Astrocyte (in vitro differentiated cells and primary cell): ENCODE measurements at regions not wholly inside any gene's neighbourhood (a gene's known extent, or its start where the extent isn't known, plus 50 kb on each side); places are given as distances from the start of the nearest gene placed in this dataset.

ENCODE experiments used
- DNase-seq: peaks from one replicate; pipeline ENCODE4 v3.0.0-alpha.2; 2010; ENCODE audit warnings: low read depth
- FAIRE-seq: peaks from 2 replicates; lab custom pipeline; 2011; peaks lifted over from hg19 to GRCh38; lab: Jason Lieb, UNC
- H2AFZ ChIP-seq: 2 replicates; pipeline ENCODE4 v1.6.0; 2012; ENCODE audit warnings: low read depth, low read length, inconsistent platforms
- H3K27ac ChIP-seq: 2 replicates; pipeline ENCODE4 v1.5.1; 2011; ENCODE audit warnings: low read depth, low read length, inconsistent platforms
- H3K27me3 ChIP-seq: 2 replicates; pipeline ENCODE4 v1.6.0; 2011; ENCODE audit warnings: low read length, inconsistent platforms; ENCODE audit not compliant: insufficient read depth
- H3K36me3 ChIP-seq: 2 replicates; pipeline ENCODE4 v1.5.1; 2011; ENCODE audit warnings: low read length, inconsistent platforms; ENCODE audit not compliant: insufficient read depth
- H3K4me1 ChIP-seq: 2 replicates; pipeline ENCODE4 v1.5.1; 2011; ENCODE audit warnings: low read length, inconsistent platforms; ENCODE audit not compliant: insufficient read depth
- H3K4me2 ChIP-seq: 2 replicates; pipeline ENCODE4 v1.6.0; 2012; ENCODE audit warnings: low read length, inconsistent platforms
- H3K4me3 ChIP-seq: 2 replicates; pipeline ENCODE4 v1.5.1; 2011; ENCODE audit warnings: low read depth, mild to moderate bottlenecking, low read length, inconsistent platforms; ENCODE audit not compliant: insufficient read depth
- H3K79me2 ChIP-seq: 2 replicates; pipeline ENCODE4 v1.6.0; 2012; ENCODE audit warnings: mild to moderate bottlenecking, low read length, inconsistent platforms; ENCODE audit not compliant: insufficient read depth
- H3K9ac ChIP-seq: 2 replicates; pipeline ENCODE4 v1.6.0; 2012; ENCODE audit warnings: mild to moderate bottlenecking, low read length, inconsistent platforms
- H3K9me3 ChIP-seq: 2 replicates; pipeline ENCODE4 v1.5.1; 2012; ENCODE audit warnings: low read depth, mild to moderate bottlenecking, low read length, inconsistent platforms; ENCODE audit not compliant: insufficient read depth
- H4K20me1 ChIP-seq: 2 replicates; pipeline ENCODE4 v1.6.0; 2012; ENCODE audit warnings: low read length, inconsistent platforms; ENCODE audit not compliant: insufficient read depth
- H3K27ac Mint-ChIP-seq: one replicate; pipeline ENCODE4 v1.8.0; 2021; ENCODE audit warnings: mild to moderate bottlenecking, mixed read lengths; ENCODE audit not compliant: unreplicated experiment
- H3K27me3 Mint-ChIP-seq: one replicate; pipeline ENCODE4 v1.8.0; 2021; ENCODE audit warnings: low read depth, mixed read lengths; ENCODE audit not compliant: unreplicated experiment
- H3K36me3 Mint-ChIP-seq: one replicate; pipeline ENCODE4 v1.8.0; 2021; ENCODE audit warnings: low read depth, mixed read lengths; ENCODE audit not compliant: unreplicated experiment
- H3K4me1 Mint-ChIP-seq: one replicate; pipeline ENCODE4 v1.8.0; 2021; ENCODE audit warnings: low read depth, mixed read lengths; ENCODE audit not compliant: unreplicated experiment
- H3K4me3 Mint-ChIP-seq: one replicate; pipeline ENCODE4 v1.8.0; 2021; ENCODE audit warnings: mild to moderate bottlenecking, moderate library complexity, mixed read lengths; ENCODE audit not compliant: unreplicated experiment
- H3K9me3 Mint-ChIP-seq: one replicate; pipeline ENCODE4 v1.8.0; 2021; ENCODE audit warnings: mild to moderate bottlenecking, mixed read lengths; ENCODE audit not compliant: unreplicated experiment
- CTCF ChIP-seq: IDR thresholded peaks from 2 replicates; pipeline ENCODE4 v1.5.1; 2011; ENCODE audit warnings: low read depth, mild to moderate bottlenecking, inconsistent platforms, low read length, moderate library complexity; ENCODE audit not compliant: insufficient read depth
- EZH2 ChIP-seq: IDR thresholded peaks from 2 replicates; pipeline ENCODE4 v1.6.1; 2012; ENCODE audit warnings: mild to moderate bottlenecking, low read length, inconsistent platforms; ENCODE audit not compliant: insufficient read depth

DNA sequence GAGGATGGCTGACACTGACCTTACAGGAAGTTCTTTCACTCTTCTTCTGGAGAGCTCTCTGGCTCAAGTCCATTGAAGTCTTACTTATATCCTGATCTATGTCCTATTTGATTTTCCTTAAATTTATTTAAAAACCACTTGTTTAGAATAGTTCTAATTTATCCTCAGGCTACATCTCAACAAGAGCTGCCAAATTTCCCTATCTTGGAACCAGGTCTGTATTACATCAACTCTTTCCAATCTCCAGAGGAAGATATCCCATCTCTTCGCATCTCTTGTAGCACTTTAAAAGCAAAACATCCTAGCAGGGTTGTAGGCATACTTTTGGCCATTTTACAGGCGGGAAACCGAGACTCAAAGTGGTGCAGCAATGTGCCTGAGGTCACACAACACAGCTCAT is 290.5 kb upstream of the TEX13C start:
- Histone ChIP-seq H3K36me3 (no peaks in the 10 kb centered on the region), H3K27ac (no peak overlapping the region), H2AFZ (no peak overlapping the region), H3K27me3 (no peaks in the 10 kb centered on the region), H3K4me1 (no peaks in the 10 kb centered on the region), H3K9me3 (no peaks in the 10 kb centered on the region), H3K9ac (no peak overlapping the region), H4K20me1 (no peaks in the 10 kb centered on the region), H3K4me2 (no peak overlapping the region), H3K79me2 (no peaks in the 10 kb centered on the region), H3K4me3 (no peak overlapping the region)
- H3K27ac Mint-ChIP-seq = no peak overlapping the region
- FAIRE-seq (no peak), DNase-seq (no peak)
- no peaks in the 10 kb centered on the region for H3K36me3 Mint-ChIP-seq
- TF ChIP-seq EZH2 (no peak), CTCF (no peak)
- no peaks in the 10 kb centered on the region for H3K4me1 Mint-ChIP-seq
- H3K4me3 Mint-ChIP-seq = no peak overlapping the region
- no peaks in the 10 kb centered on the region for H3K9me3 Mint-ChIP-seq
- no peaks in the 10 kb centered on the region for H3K27me3 Mint-ChIP-seq
